HepG2 (cell line): ENCODE measurements at regions not wholly inside any gene's neighbourhood (a gene's known extent, or its start where the extent isn't known, plus 50 kb on each side); places are given as distances from the start of the nearest gene placed in this dataset.

ENCODE experiments used
- ATAC-seq: fragments of 200-7000 bp; cut with Tn5 transposase; 3 replicates; pipeline ENCODE4 v1.9.1; 2020; ENCODE audit warnings: mild to moderate bottlenecking, moderate library complexity
- BruUV-seq: library from RNA; stranded (reverse); fragments of 400-500 nt; replicated peaks from 2 replicates; lab custom pipeline; 2021; lab: Mats Ljungman, UMichigan
- CTCF ChIA-PET: fragments of 300-600 bp; formaldehyde crosslinking; extraction: SDS; loops from one replicate; lab custom pipeline; 2021; ENCODE audit warnings: low total read pairs, inconsistent platforms, low intra/inter-chr PET ratio; lab: Yijun Ruan, JAX
- POLR2A ChIA-PET: fragments of 350-600 bp; sonication (Branson Sonifier 250); formaldehyde crosslinking; loops from one replicate; lab custom pipeline; 2020; ENCODE audit warnings: antibody characterized with exemption, inconsistent platforms; lab: Yijun Ruan, JAX
- DNase-seq: peaks from one replicate; pipeline ENCODE4 v3.0.0-alpha.2; 2015; ENCODE audit warnings: low spot score
- FAIRE-seq: peaks from 3 replicates; lab custom pipeline; 2011; peaks lifted over from hg19 to GRCh38; lab: Jason Lieb, UNC
- H2AFZ ChIP-seq: one replicate; pipeline ENCODE4 v1.6.1; 2011; ENCODE audit warnings: low read length, inconsistent platforms
- H3K27ac ChIP-seq: fragments of 300-600 bp; 3 replicates; pipeline ENCODE4 v1.8.0; 2011; ENCODE audit warnings: mixed run types, mild to moderate bottlenecking, mixed read lengths, low read length, inconsistent platforms; ENCODE audit not compliant: insufficient read depth; ENCODE audit errors: extremely low read length
- H3K27me3 ChIP-seq, 2 experiments: fragments of 200-600 bp in 1 of 2; 2 replicates in 1 of 2; 3 replicates in 1 of 2; pipeline versions ENCODE4 v1.6.0 to v1.8.0; 2011; ENCODE audit warnings: low read length in 2 of 2, mild to moderate bottlenecking in 2 of 2, moderate library complexity in 2 of 2, inconsistent platforms in 1 of 2; ENCODE audit not compliant: insufficient read depth in 2 of 2, control insufficient read depth in 1 of 2
- H3K36me3 ChIP-seq, 2 experiments: fragments of 200-600 bp in 1 of 2; replicated peaks in 1 of 2; 2 replicates in 1 of 2; 3 replicates in 1 of 2; pipeline versions ENCODE4 v1.5.1 to v1.8.0; 2011; ENCODE audit warnings: low read length in 2 of 2, inconsistent platforms in 1 of 2; ENCODE audit not compliant: insufficient read depth in 2 of 2, control insufficient read depth in 1 of 2
- H3K4me1 ChIP-seq: 2 replicates; pipeline ENCODE4 v1.5.1; 2012; ENCODE audit warnings: low read length, inconsistent platforms; ENCODE audit not compliant: insufficient read depth
- H3K4me2 ChIP-seq: 2 replicates; pipeline ENCODE4 v1.6.0; 2011; ENCODE audit warnings: low read depth, low read length, inconsistent platforms
- H3K4me3 ChIP-seq, 3 experiments: fragments of 200-600 bp in 1 of 3; sonication (generic), shearing (Covaris generic) in 1 of 3; replicated peaks in 1 of 3; 2 replicates each; pipeline ENCODE4 v1.5.1; 2011 to 2016; ENCODE audit warnings: low read length in 3 of 3, inconsistent platforms in 2 of 3, low read depth in 2 of 3, mild to moderate bottlenecking in 2 of 3, control low read depth in 1 of 3, mixed read lengths in 1 of 3; ENCODE audit not compliant: insufficient read depth in 1 of 3
- H3K79me2 ChIP-seq: one replicate; pipeline ENCODE4 v1.6.1; 2011; ENCODE audit warnings: low read length, inconsistent platforms; ENCODE audit not compliant: insufficient read depth
- H3K9ac ChIP-seq: 2 replicates; pipeline ENCODE4 v1.6.0; 2011; ENCODE audit warnings: mild to moderate bottlenecking, low read depth, low read length, inconsistent platforms; ENCODE audit not compliant: insufficient read depth
- H3K9me3 ChIP-seq: 2 replicates; pipeline ENCODE4 v1.5.1; 2012; ENCODE audit warnings: mild to moderate bottlenecking, low read length
- H4K20me1 ChIP-seq: 2 replicates; pipeline ENCODE4 v1.6.0; 2011; ENCODE audit warnings: inconsistent platforms, mild to moderate bottlenecking, low read length, moderate library complexity; ENCODE audit not compliant: insufficient read depth
- AHR ChIP-seq: IDR thresholded peaks from 2 replicates; pipeline ENCODE4 v1.6.1; 2018; ENCODE audit warnings: missing genetic modification reagents, missing compliant biosample characterization
- HOXD1 ChIP-seq: sonication (generic); formaldehyde crosslinking; IDR thresholded peaks from 2 replicates; pipeline ENCODE4 v1.5.0; 2020; ENCODE audit warnings: missing genetic modification reagents
- MIXL1 ChIP-seq: IDR thresholded peaks from 2 replicates; pipeline ENCODE4 v1.6.1; 2016
- PBX3 ChIP-seq: sonication (generic); formaldehyde crosslinking; IDR thresholded peaks from 2 replicates; pipeline ENCODE4 v1.8.1; 2023; ENCODE audit warnings: missing genetic modification reagents, inconsistent platforms, borderline replicate concordance
- STAT6 ChIP-seq: sonication (generic); formaldehyde crosslinking; IDR thresholded peaks from 2 replicates; pipeline ENCODE4 v1.4.0; 2020; ENCODE audit warnings: missing genetic modification reagents, mild to moderate bottlenecking, borderline replicate concordance
- TAF1 ChIP-seq: sonication (generic); formaldehyde crosslinking; IDR thresholded peaks from 2 replicates; pipeline ENCODE4 v1.4.0; 2020; ENCODE audit warnings: missing genetic modification reagents
- ZBTB10 ChIP-seq: sonication (generic); formaldehyde crosslinking; IDR thresholded peaks from 2 replicates; pipeline ENCODE4 v1.4.0; 2020; ENCODE audit warnings: missing genetic modification reagents, borderline replicate concordance
- ZBTB42 ChIP-seq: sonication (generic); formaldehyde crosslinking; IDR thresholded peaks from 2 replicates; pipeline ENCODE4 v1.5.0; 2020; ENCODE audit warnings: mild to moderate bottlenecking, missing genetic modification reagents
- ZGPAT ChIP-seq: IDR thresholded peaks from 2 replicates; pipeline ENCODE4 v1.6.1; 2016; ENCODE audit warnings: mild to moderate bottlenecking
- ZNF124 ChIP-seq: sonication (generic); formaldehyde crosslinking; IDR thresholded peaks from 2 replicates; pipeline ENCODE4 v1.4.0; 2020; ENCODE audit warnings: missing genetic modification reagents
- ZNF207 ChIP-seq: fragments of 450-650 bp; IDR thresholded peaks from 2 replicates; pipeline ENCODE4 v1.6.1; 2016; ENCODE audit warnings: antibody characterized with exemption, borderline replicate concordance
- ZNF557 ChIP-seq: sonication (generic); formaldehyde crosslinking; IDR thresholded peaks from 2 replicates; pipeline ENCODE4 v1.4.0; 2020; ENCODE audit warnings: missing genetic modification reagents
- ZNF570 ChIP-seq: sonication (generic); formaldehyde crosslinking; IDR thresholded peaks from 2 replicates; pipeline ENCODE4 v1.4.0; 2020; ENCODE audit warnings: mild to moderate bottlenecking, missing genetic modification reagents, borderline replicate concordance
- ZNF619 ChIP-seq: sonication (generic); formaldehyde crosslinking; IDR thresholded peaks from 2 replicates; pipeline ENCODE4 v1.4.0; 2020; ENCODE audit warnings: mild to moderate bottlenecking, missing genetic modification reagents
- ZNF709 ChIP-seq: sonication (generic); formaldehyde crosslinking; IDR thresholded peaks from 2 replicates; pipeline ENCODE4 v1.5.0; 2020; ENCODE audit warnings: mild to moderate bottlenecking, missing genetic modification reagents
- ZSCAN20 ChIP-seq: sonication (generic); formaldehyde crosslinking; IDR thresholded peaks from 2 replicates; pipeline ENCODE4 v1.4.0; 2020; ENCODE audit warnings: missing genetic modification reagents, mild to moderate bottlenecking, borderline replicate concordance
- WGBS: methylation state at CpG from one replicate; pipeline ENCODE4 v1.1.6; 2017; ENCODE audit warnings: low lambda C conversion rate; 5-methylcytosine and 5-hydroxymethylcytosine counted together
- in situ Hi-C: cut with HindIII; loops from 2 replicates; pipeline ENCODE4 v1.10.0; 2017; ENCODE audit warnings: low pct_unique_long_range_greater_than_20kb; ENCODE audit not compliant: extremely low pct_ligation_motif_present
- intact Hi-C: fragments of 100-400 bp; cut with micrococcal nuclease; formaldehyde crosslinking; loops from one replicate; pipeline ENCODE4 v1.10.0; 2022; ENCODE audit not compliant: unreplicated experiment

GRCh38 chr6:44629636-44630035, 242.1 kb downstream of the CDC5L start:
- no peak for ATAC-seq
- H3K9me3 ChIP-seq, result no peaks in the 10 kb centered on the region
- no peak for FAIRE-seq
- TF ChIP-seq PBX3 (CRISPR knock-in tag) (no peak), MIXL1 (CRISPR knock-in tag) (no peak), ZNF619 (CRISPR knock-in tag) (no peak), AHR (CRISPR knock-in tag) (no peak), ZGPAT (CRISPR knock-in tag) (no peak), ZNF570 (no peak), ZSCAN20 (CRISPR knock-in tag) (no peak), STAT6 (no peak), ZBTB42 (CRISPR knock-in tag) (no peak), TAF1 (CRISPR knock-in tag) (no peak), ZNF557 (CRISPR knock-in tag) (no peak), ZBTB10 (CRISPR knock-in tag) (no peak), ZNF124 (no peak), ZNF207 (no peak), ZNF709 (CRISPR knock-in tag) (no peak), HOXD1 (CRISPR knock-in tag) (no peak)

More at GRCh38 chr6:44629636-44630035, 242.1 kb downstream of the CDC5L start:
- Histone ChIP-seq H3K9ac (no peak overlapping the region), H2AFZ (no peak overlapping the region), H3K36me3 (no peaks in the 10 kb centered on the region), H3K4me3 (no peak overlapping the region), H3K4me1 (peaks cover 8% of the 10 kb centered on the region), H3K27me3 (peaks cover 0 to 30% of the 10 kb centered on the region in 2 experiments; a peak in 3 of 5 replicates), H3K79me2 (no peaks in the 10 kb centered on the region), H3K27ac (no peak overlapping the region), H3K4me2 (no peak overlapping the region), H4K20me1 (no peaks in the 10 kb centered on the region)
- intact Hi-C loops, result loop anchor here (1.0 kb wide), 1 partner anchor 1085 kb away; no protein-coding TSS in a partner anchor
- POLR2A ChIA-PET, result no interaction called here
- no TSS peak for BruUV-seq
- CTCF ChIA-PET, result interaction anchor here (1.0 kb wide), 1 partner anchor 1293 kb away, joined by 4 read pairs; no protein-coding TSS in a partner anchor
- 10% methylated on average over 4 of the region's 7 CpGs for WGBS
- in situ Hi-C loops, result no loop called here
- DNase-seq, result no peak
